ENCODE measurements at regions not wholly inside any gene's neighbourhood (a gene's known extent, or its start where the extent isn't known, plus 50 kb on each side); places are given as distances from the start of the nearest gene placed in this dataset.

- TF ChIP-seq EGR1 (IDR thresholded peaks at IDR 0.05) (no peak), MAX (IDR thresholded peaks at IDR 0.05) (no peak), FOXM1 (IDR thresholded peaks at IDR 0.05; ENCODE audit: borderline replicate concordance, low read depth) (no peak), NFIC (IDR thresholded peaks at IDR 0.05) (no peak), YY1 (IDR thresholded peaks at IDR 0.05; ENCODE audit: low read depth) (no peak), REST (IDR thresholded peaks at IDR 0.05; ENCODE audit: low read depth) (no peak), EP300 (IDR thresholded peaks at IDR 0.05; ENCODE audit: borderline replicate concordance) (no peak), ZBTB7A (IDR thresholded peaks at IDR 0.05; ENCODE audit: low read depth) (no peak), RAD21 (IDR thresholded peaks at IDR 0.05; ENCODE audit: low read depth) (no peak), CEBPB (IDR thresholded peaks at IDR 0.05) (no peak), TEAD4 (IDR thresholded peaks at IDR 0.05) (no peak), CREB1 (IDR thresholded peaks at IDR 0.05; ENCODE audit: low read depth) (no peak), TAF1 (IDR thresholded peaks at IDR 0.05; ENCODE audit: low read depth) (no peak), TCF12 (IDR thresholded peaks at IDR 0.05; ENCODE audit: low read depth) (no peak)
- TF ChIP-seq, protein P1, sequence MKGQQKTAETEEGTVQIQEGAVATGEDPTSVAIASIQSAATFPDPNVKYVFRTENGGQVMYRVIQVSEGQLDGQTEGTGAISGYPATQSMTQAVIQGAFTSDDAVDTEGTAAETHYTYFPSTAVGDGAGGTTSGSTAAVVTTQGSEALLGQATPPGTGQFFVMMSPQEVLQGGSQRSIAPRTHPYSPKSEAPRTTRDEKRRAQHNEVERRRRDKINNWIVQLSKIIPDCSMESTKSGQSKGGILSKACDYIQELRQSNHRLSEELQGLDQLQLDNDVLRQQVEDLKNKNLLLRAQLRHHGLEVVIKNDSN (IDR thresholded peaks at IDR 0.05): no peak
These were observed 112.5 kb upstream of the UQCRFS1 start for GRCh38 chr19:29325241-29325975.

DNA sequence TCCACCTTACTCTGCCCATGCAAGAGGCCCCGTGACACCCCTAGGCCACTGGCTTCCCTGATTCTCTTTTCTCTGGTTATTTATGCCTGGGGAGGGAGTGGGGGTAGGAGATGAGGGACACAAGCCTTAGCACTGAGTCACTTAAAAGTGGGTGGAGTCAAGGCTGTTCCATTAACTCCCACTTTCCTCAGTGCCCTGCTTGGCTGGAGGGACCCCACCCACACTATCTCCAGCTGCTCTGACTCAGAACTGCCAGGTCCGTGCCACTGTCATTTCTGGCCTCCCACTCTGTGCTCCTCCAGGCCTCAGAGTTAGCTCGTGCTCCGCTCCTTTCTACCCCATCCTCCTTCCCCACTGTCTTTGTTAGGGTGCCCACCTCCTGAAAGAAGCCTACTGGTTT lies 113.4 kb upstream of the UQCRFS1 start:
- TF ChIP-seq YY1 (IDR thresholded peaks at IDR 0.05; ENCODE audit: low read depth) (no peak), FOXM1 (IDR thresholded peaks at IDR 0.05; ENCODE audit: borderline replicate concordance, low read depth) (no peak), REST (IDR thresholded peaks at IDR 0.05; ENCODE audit: low read depth) (no peak), RAD21 (IDR thresholded peaks at IDR 0.05; ENCODE audit: low read depth) (no peak), TCF12 (IDR thresholded peaks at IDR 0.05; ENCODE audit: low read depth) (no peak), CEBPB (IDR thresholded peaks at IDR 0.05) (no peak), MAX (IDR thresholded peaks at IDR 0.05) (no peak)

- TF ChIP-seq CREB1 (IDR thresholded peaks at IDR 0.05; ENCODE audit: low read depth) (no peak), MAX (IDR thresholded peaks at IDR 0.05) (no peak), ZBTB7A (IDR thresholded peaks at IDR 0.05; ENCODE audit: low read depth) (no peak), NFIC (IDR thresholded peaks at IDR 0.05) (no peak), YY1 (IDR thresholded peaks at IDR 0.05; ENCODE audit: low read depth) (no peak), RAD21 (IDR thresholded peaks at IDR 0.05; ENCODE audit: low read depth) (no peak), TEAD4 (IDR thresholded peaks at IDR 0.05) (no peak), FOXM1 (IDR thresholded peaks at IDR 0.05; ENCODE audit: borderline replicate concordance, low read depth) (no peak), REST (IDR thresholded peaks at IDR 0.05; ENCODE audit: low read depth) (no peak), CEBPB (IDR thresholded peaks at IDR 0.05) (no peak), TAF1 (IDR thresholded peaks at IDR 0.05; ENCODE audit: low read depth) (no peak)
These were observed 114.2 kb upstream of the UQCRFS1 start for GRCh38 chr19:29326849-29327840.

DNA sequence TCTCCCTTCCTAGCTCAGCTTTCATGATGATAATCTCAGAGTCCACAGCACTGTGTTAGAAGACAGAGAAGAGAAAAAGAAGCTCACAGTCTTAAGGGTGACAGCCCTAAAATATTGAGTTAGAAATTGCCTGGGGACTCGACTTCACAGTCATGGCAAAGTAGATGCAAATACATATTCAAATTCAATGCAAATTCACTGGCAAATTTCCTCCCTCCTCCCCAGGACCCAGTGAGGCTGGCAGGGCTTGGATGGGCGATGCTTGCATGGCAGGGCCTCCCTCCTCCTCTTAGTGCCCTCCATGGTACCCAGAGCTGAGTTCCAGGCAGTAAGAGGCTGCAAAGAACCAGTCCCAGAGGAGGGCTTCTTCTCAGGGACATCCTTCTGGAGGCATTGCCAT lies 115.6 kb upstream of the UQCRFS1 start:
- no peak for TF ChIP-seq TAF1 (IDR thresholded peaks at IDR 0.05; ENCODE audit: low read depth)
- TF ChIP-seq RAD21 (IDR thresholded peaks at IDR 0.05; ENCODE audit: low read depth): no peak
- no peak for TF ChIP-seq TEAD4 (IDR thresholded peaks at IDR 0.05)
- no peak for TF ChIP-seq ZBTB7A (IDR thresholded peaks at IDR 0.05; ENCODE audit: low read depth)
- no peak for TF ChIP-seq MAX (IDR thresholded peaks at IDR 0.05)
- no peak for TF ChIP-seq EGR1 (IDR thresholded peaks at IDR 0.05)
- no peak for TF ChIP-seq REST (IDR thresholded peaks at IDR 0.05; ENCODE audit: low read depth)
- no peak for TF ChIP-seq TCF12 (IDR thresholded peaks at IDR 0.05; ENCODE audit: low read depth)
- TF ChIP-seq EP300 (IDR thresholded peaks at IDR 0.05; ENCODE audit: borderline replicate concordance): no peak
- TF ChIP-seq NFIC (IDR thresholded peaks at IDR 0.05): no peak
- no peak for TF ChIP-seq CEBPB (IDR thresholded peaks at IDR 0.05)
